CD4-positive, alpha-beta T cell treated with Interleukin-10 for 1 hour (primary cell): ENCODE measurements at regions not wholly inside any gene's neighbourhood (a gene's known extent, or its start where the extent isn't known, plus 50 kb on each side); places are given as distances from the start of the nearest gene placed in this dataset.
A peak's percentile ranks its signal among the peaks of the same experiment; 100 is the strongest.
"Not testable (repeated sequence)": the region's sequence is repeated elsewhere in the genome, so short reads cannot be mapped to it uniquely, and the experiment has no call there.

Source experiments
- DNase-seq: peaks from one replicate; pipeline ENCODE4 v3.0.0-alpha.2; 2020

- DNase-seq = no peak
These were observed 538.1 kb upstream of the GYPC start for GRCh38 chr2:126117886-126118285.

GRCh38 chr2:126145752-126146151 is 510.2 kb upstream of the GYPC start:
- DNase-seq = no peak

- DNase-seq = no peak
These were observed 501.6 kb upstream of the GYPC start for GRCh38 chr2:126154256-126154785.

GRCh38 chr2:126160950-126161349 is 495.0 kb upstream of the GYPC start:
- not testable (repeated sequence) for DNase-seq

- DNase-seq = no peak
These were observed 483.2 kb upstream of the GYPC start for GRCh38 chr2:126172631-126173184.

GRCh38 chr2:126175222-126175621 is 480.7 kb upstream of the GYPC start:
- no peak for DNase-seq

GRCh38 chr2:126177479-126177878 is 478.5 kb upstream of the GYPC start:
- DNase-seq = no peak

GRCh38 chr2:126187668-126188067 is 468.3 kb upstream of the GYPC start:
- no peak for DNase-seq

- DNase-seq = no peak
These were observed 466.4 kb upstream of the GYPC start for GRCh38 chr2:126189527-126189926.

- DNase-seq = no peak
These were observed 455.4 kb upstream of the GYPC start for GRCh38 chr2:126200538-126200937.

- DNase-seq = no peak
These were observed 447.7 kb upstream of the GYPC start for GRCh38 chr2:126208266-126208665.

- DNase-seq = no peak
These were observed 443.2 kb upstream of the GYPC start for GRCh38 chr2:126212735-126213134.

- DNase-seq = no peak
These were observed 436.9 kb upstream of the GYPC start for GRCh38 chr2:126219081-126219480.

- DNase-seq = no peak
These were observed 435.6 kb upstream of the GYPC start for GRCh38 chr2:126220331-126220730.

GRCh38 chr2:126221506-126221905 is 434.5 kb upstream of the GYPC start:
- no peak for DNase-seq

GRCh38 chr2:126222278-126222677 is 433.7 kb upstream of the GYPC start:
- no peak for DNase-seq

- DNase-seq = no peak
These were observed 431.2 kb upstream of the GYPC start for GRCh38 chr2:126224776-126225175.

- DNase-seq = no peak
These were observed 428.7 kb upstream of the GYPC start for GRCh38 chr2:126227250-126227649.

- DNase-seq = no peak
These were observed 427.4 kb upstream of the GYPC start for GRCh38 chr2:126228531-126228930.

- DNase-seq = no peak
These were observed 417.7 kb upstream of the GYPC start for GRCh38 chr2:126238251-126238650.

- no peak for DNase-seq
These were observed 416.5 kb upstream of the GYPC start for GRCh38 chr2:126239320-126239955.

- no peak for DNase-seq
These were observed 415.0 kb upstream of the GYPC start for GRCh38 chr2:126241001-126241400.

GRCh38 chr2:126241411-126241810 is 414.5 kb upstream of the GYPC start:
- no peak for DNase-seq

- peak; percentile 8 for DNase-seq
These were observed 411.0 kb upstream of the GYPC start for GRCh38 chr2:126244937-126245336.

GRCh38 chr2:126253669-126254068 is 402.3 kb upstream of the GYPC start:
- DNase-seq = no peak
